ENCODE measurements at regions not wholly inside any gene's neighbourhood (a gene's known extent, or its start where the extent isn't known, plus 50 kb on each side); places are given as distances from the start of the nearest gene placed in this dataset.

GRCh38 chr15:20294651-20295237 is 246.9 kb downstream of the GOLGA6L6 start:
- TF ChIP-seq, protein P1, sequence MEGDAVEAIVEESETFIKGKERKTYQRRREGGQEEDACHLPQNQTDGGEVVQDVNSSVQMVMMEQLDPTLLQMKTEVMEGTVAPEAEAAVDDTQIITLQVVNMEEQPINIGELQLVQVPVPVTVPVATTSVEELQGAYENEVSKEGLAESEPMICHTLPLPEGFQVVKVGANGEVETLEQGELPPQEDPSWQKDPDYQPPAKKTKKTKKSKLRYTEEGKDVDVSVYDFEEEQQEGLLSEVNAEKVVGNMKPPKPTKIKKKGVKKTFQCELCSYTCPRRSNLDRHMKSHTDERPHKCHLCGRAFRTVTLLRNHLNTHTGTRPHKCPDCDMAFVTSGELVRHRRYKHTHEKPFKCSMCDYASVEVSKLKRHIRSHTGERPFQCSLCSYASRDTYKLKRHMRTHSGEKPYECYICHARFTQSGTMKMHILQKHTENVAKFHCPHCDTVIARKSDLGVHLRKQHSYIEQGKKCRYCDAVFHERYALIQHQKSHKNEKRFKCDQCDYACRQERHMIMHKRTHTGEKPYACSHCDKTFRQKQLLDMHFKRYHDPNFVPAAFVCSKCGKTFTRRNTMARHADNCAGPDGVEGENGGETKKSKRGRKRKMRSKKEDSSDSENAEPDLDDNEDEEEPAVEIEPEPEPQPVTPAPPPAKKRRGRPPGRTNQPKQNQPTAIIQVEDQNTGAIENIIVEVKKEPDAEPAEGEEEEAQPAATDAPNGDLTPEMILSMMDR (IDR thresholded peaks at IDR 0.05; ENCODE audit: poor library complexity, severe bottlenecking), result no peak
- TF ChIP-seq TAF1 (IDR thresholded peaks at IDR 0.05; ENCODE audit: low read depth), result no peak
- TF ChIP-seq EP300 (conservative IDR thresholded peaks at IDR 0.05; ENCODE audit: poor library complexity, severe bottlenecking), result no peak
- no peak for TF ChIP-seq POLR2AphosphoS5 (IDR thresholded peaks at IDR 0.05)
- TF ChIP-seq EZH2 (IDR thresholded peaks at IDR 0.05; ENCODE audit: borderline replicate concordance, insufficient read depth, low read length, poor library complexity, severe bottlenecking), result no peak

Measured in neural cell (in vitro differentiated cells).